GM12864 (cell line): ENCODE measurements at regions not wholly inside any gene's neighbourhood (a gene's known extent, or its start where the extent isn't known, plus 50 kb on each side); places are given as distances from the start of the nearest gene placed in this dataset.

ENCODE experiments used
- DNase-seq: peaks from one replicate; pipeline ENCODE4 v3.0.0-alpha.2; 2011; ENCODE audit warnings: low read depth
- H3K4me3 ChIP-seq: 2 replicates; pipeline ENCODE4 v1.5.1; 2011; ENCODE audit warnings: mild to moderate bottlenecking, low read depth, low read length, control low read depth
- CTCF ChIP-seq: IDR thresholded peaks from 2 replicates; pipeline ENCODE4 v1.5.1; 2011; ENCODE audit warnings: low read depth, mild to moderate bottlenecking, moderate library complexity, low read length, control low read depth, inconsistent platforms; ENCODE audit errors: missing control alignments

GRCh38 chr2:128520791-128521190 is 202.1 kb upstream of the HS6ST1 start:
- H3K4me3 ChIP-seq: no peak overlapping the region
- TF ChIP-seq CTCF: no peak
- peak; percentile 33 for DNase-seq

- H3K4me3 ChIP-seq: no peak overlapping the region
- TF ChIP-seq CTCF: no peak
- DNase-seq: no peak
Measured at GRCh38 chr2:128521482-128521881, 202.8 kb upstream of the HS6ST1 start.

- no peak for TF ChIP-seq CTCF
- H3K4me3 ChIP-seq: no peak overlapping the region
- DNase-seq: no peak
Measured at GRCh38 chr2:128522829-128523228, 204.2 kb upstream of the HS6ST1 start.

GRCh38 chr2:128523457-128523856 is 204.8 kb upstream of the HS6ST1 start:
- DNase-seq: no peak
- TF ChIP-seq CTCF: no peak

GRCh38 chr2:128524183-128524582 is 205.5 kb upstream of the HS6ST1 start:
- no peak overlapping the region for H3K4me3 ChIP-seq
- no peak for TF ChIP-seq CTCF
- no peak for DNase-seq

More at GRCh38 chr2:128523457-128523856, 204.8 kb upstream of the HS6ST1 start:
- H3K4me3 ChIP-seq: no peak overlapping the region

- no peak for DNase-seq
- no peak for TF ChIP-seq CTCF
- H3K4me3 ChIP-seq: no peak overlapping the region
Measured at GRCh38 chr2:128525653-128526052, 207.0 kb upstream of the HS6ST1 start.

- H3K4me3 ChIP-seq: no peak overlapping the region
- no peak for DNase-seq
Measured at GRCh38 chr2:128526455-128526976, 207.8 kb upstream of the HS6ST1 start.

More at GRCh38 chr2:128526455-128526976, 207.8 kb upstream of the HS6ST1 start:
- TF ChIP-seq CTCF: no peak
